ENCODE measurements at regions not wholly inside any gene's neighbourhood (a gene's known extent, or its start where the extent isn't known, plus 50 kb on each side); places are given as distances from the start of the nearest gene placed in this dataset.

DNA sequence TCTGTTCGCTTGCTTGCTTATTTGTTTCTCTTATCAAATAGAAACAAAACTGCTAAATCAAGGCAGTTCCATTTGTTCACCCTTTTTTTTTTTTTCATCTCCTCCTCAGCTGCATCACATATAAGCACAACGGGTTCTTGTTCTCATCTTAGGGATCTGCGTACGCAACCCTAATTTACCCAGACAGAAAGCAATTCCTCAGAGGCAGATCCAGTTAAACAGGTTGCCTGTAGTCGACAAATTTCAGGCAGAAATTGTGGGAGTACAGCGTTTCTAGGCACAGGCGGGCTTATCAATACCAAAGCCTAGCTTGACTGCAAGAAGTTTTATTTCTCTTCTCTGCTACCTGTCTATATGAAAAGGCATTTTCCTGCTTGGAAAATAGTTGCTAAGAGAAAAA is 565.4 kb downstream of the NXPH1 start:
- Histone ChIP-seq H3K4me1 (ENCODE audit: insufficient read depth, low read length) (no peaks in the 10 kb centered on the region), H2BK15ac (ENCODE audit: low read depth, low read length) (no peak overlapping the region), H3K23ac (ENCODE audit: insufficient read length, low read depth, low read length) (no peak overlapping the region), H2BK5ac (ENCODE audit: insufficient read length, low read length) (no peak overlapping the region), H3K9ac (ENCODE audit: extremely low read depth, insufficient read length, low read length) (no peak overlapping the region), H2AFZ (ENCODE audit: low read length) (no peak overlapping the region), H2BK120ac (ENCODE audit: low read depth, low read length, poor library complexity, severe bottlenecking) (no peak overlapping the region), H3K4ac (ENCODE audit: low read depth, low read length) (no peak overlapping the region), H3K79me1 (ENCODE audit: insufficient read depth, low read depth, low read length, poor library complexity, severe bottlenecking) (no peaks in the 10 kb centered on the region), H3K14ac (ENCODE audit: insufficient read depth, low read length) (no peak overlapping the region), H2BK12ac (ENCODE audit: insufficient read length, low read depth, low read length) (no peak overlapping the region), H4K20me1 (ENCODE audit: control insufficient read depth, insufficient read depth, insufficient read length) (no peaks in the 10 kb centered on the region), H2AK5ac (ENCODE audit: insufficient read length, low read length) (no peak overlapping the region), H4K8ac (replicated peaks; ENCODE audit: insufficient read length, low read depth, low read length) (no peak overlapping the region), H3K56ac (ENCODE audit: insufficient read length, low read depth, low read length) (no peak overlapping the region), H4K91ac (ENCODE audit: insufficient read length, low read depth, low read length) (no peak overlapping the region), H3K23me2 (ENCODE audit: insufficient read length, low read depth, low read length, poor library complexity, severe bottlenecking) (no peaks in the 10 kb centered on the region), H3K9me3 (ENCODE audit: control insufficient read depth, low read depth, low read length) (no peaks in the 10 kb centered on the region), H2BK20ac (ENCODE audit: low read depth, low read length, poor library complexity, severe bottlenecking) (no peak overlapping the region), H3K27ac (ENCODE audit: insufficient read length, low read depth, low read length) (no peak overlapping the region), H3K18ac (ENCODE audit: insufficient read length, low read depth, low read length) (no peak overlapping the region), H3T11ph (ENCODE audit: low read length) (no peak overlapping the region), H4K5ac (ENCODE audit: insufficient read length, low read depth, low read length) (no peak overlapping the region), H3K79me2 (ENCODE audit: insufficient read depth, low read length) (no peaks in the 10 kb centered on the region), H3K27me3 (ENCODE audit: insufficient read depth, low read length) (no peaks in the 10 kb centered on the region), H3K4me2 (ENCODE audit: insufficient read depth, insufficient read length, low read length) (no peak overlapping the region)
- DNase-seq, result no peak
- Mint-ChIP-seq H3K4me1 (0 out of 4 replicates have a peak, but pooled peaks cover 0 to 2% of the 10 kb centered on the region in 2 experiments), H3K27ac (0 out of 7 replicates have a peak overlapping the region, but pooled peaks of 1 of the 3 experiments have one; percentile 32), H3K4me3 (no peak overlapping the region), H3K9me3 (no peaks in the 10 kb centered on the region), H3K27me3 (ENCODE audit: low read depth) (no peaks in the 10 kb centered on the region), H3K36me3 (ENCODE audit: insufficient read depth in 1 of 3, low read depth in 3 of 3) (no peaks in the 10 kb centered on the region)
- TF ChIP-seq, protein P1, sequence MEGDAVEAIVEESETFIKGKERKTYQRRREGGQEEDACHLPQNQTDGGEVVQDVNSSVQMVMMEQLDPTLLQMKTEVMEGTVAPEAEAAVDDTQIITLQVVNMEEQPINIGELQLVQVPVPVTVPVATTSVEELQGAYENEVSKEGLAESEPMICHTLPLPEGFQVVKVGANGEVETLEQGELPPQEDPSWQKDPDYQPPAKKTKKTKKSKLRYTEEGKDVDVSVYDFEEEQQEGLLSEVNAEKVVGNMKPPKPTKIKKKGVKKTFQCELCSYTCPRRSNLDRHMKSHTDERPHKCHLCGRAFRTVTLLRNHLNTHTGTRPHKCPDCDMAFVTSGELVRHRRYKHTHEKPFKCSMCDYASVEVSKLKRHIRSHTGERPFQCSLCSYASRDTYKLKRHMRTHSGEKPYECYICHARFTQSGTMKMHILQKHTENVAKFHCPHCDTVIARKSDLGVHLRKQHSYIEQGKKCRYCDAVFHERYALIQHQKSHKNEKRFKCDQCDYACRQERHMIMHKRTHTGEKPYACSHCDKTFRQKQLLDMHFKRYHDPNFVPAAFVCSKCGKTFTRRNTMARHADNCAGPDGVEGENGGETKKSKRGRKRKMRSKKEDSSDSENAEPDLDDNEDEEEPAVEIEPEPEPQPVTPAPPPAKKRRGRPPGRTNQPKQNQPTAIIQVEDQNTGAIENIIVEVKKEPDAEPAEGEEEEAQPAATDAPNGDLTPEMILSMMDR (conservative IDR thresholded peaks at IDR 0.05), result no peak
- WGBS (ENCODE audit: extremely low coverage, insufficient read length, low lambda C conversion rate), result no CpG with 5 or more reads among the region's 7 CpGs

Measured in H9 (cell line).